ENCODE measurements at regions not wholly inside any gene's neighbourhood (a gene's known extent, or its start where the extent isn't known, plus 50 kb on each side); places are given as distances from the start of the nearest gene placed in this dataset.

DNA sequence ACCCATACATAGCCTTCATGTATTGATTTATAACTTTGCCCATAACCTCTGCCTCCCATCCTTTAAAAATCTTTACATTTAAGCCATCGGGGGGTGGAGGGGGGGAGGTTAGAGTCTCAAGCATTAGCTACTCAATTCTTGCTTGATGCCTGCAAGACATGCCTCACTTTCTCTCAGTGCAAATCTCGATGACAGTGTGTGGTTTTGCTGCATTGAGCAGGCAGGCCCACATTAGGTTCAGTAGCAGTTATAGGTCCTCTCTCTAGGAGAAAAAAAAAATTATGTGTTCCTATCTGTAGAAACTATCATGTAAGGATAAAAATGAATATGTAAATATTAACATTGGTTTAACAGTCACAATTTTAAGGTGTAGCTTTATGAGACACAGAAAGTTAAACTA is 314.0 kb upstream of the ANO3 start:
- Histone ChIP-seq H3K9me3 (ENCODE audit: control insufficient read depth in 1 of 2, insufficient read depth in 1 of 2, low read depth in 1 of 2, low read length in 2 of 2) (no peaks in the 10 kb centered on the region; a peak in 2 of 4 replicates), H3K27me3 (ENCODE audit: insufficient read depth, low read length) (no peaks in the 10 kb centered on the region), H3K9me2 (ENCODE audit: insufficient read depth) (no peaks in the 10 kb centered on the region), H3K9ac (ENCODE audit: low read length) (no peak overlapping the region), H2AFZ (ENCODE audit: low read depth, low read length, poor library complexity, severe bottlenecking) (no peak overlapping the region), H3K4me2 (ENCODE audit: low read length) (no peak overlapping the region), H3K4me1 (ENCODE audit: control insufficient read depth in 1 of 2, insufficient read depth in 2 of 2, low read length in 2 of 2) (no peaks in the 10 kb centered on the region), H3K36me3 (ENCODE audit: control insufficient read depth in 1 of 2, insufficient read depth in 2 of 2, low read length in 2 of 2) (no peaks in the 10 kb centered on the region), H4K20me1 (ENCODE audit: insufficient read depth) (no peaks in the 10 kb centered on the region), H3K27ac (ENCODE audit: low read depth, low read length) (no peak overlapping the region), H3K4me3 (replicated peaks in 1 of 2; ENCODE audit: low read depth in 1 of 2, low read length in 2 of 2) (no peak overlapping the region), H3K79me2 (ENCODE audit: insufficient read depth, low read length) (no peaks in the 10 kb centered on the region)
- intact Hi-C loops (cut with micrococcal nuclease), result no loop called here
- DNase-seq (ENCODE audit: low read depth, low spot score), result no peak
- TF ChIP-seq FOSL1 (IDR thresholded peaks at IDR 0.05; ENCODE audit: low read depth) (no peak), SIN3A (IDR thresholded peaks at IDR 0.05; ENCODE audit: low read depth) (no peak), ZBTB33 (IDR thresholded peaks at IDR 0.05; ENCODE audit: extremely low read depth, insufficient replicate concordance, low read length) (no peak), CEBPB (IDR thresholded peaks at IDR 0.05; ENCODE audit: low read depth) (no peak), ZNF274 (IDR thresholded peaks at IDR 0.05; ENCODE audit: low read depth, low read length) (no peak), ATF3 (IDR thresholded peaks at IDR 0.05) (no peak), ELF1 (IDR thresholded peaks at IDR 0.05; ENCODE audit: borderline replicate concordance, low read depth) (no peak), YY1 (IDR thresholded peaks at IDR 0.05; ENCODE audit: extremely low read depth, insufficient replicate concordance, low read depth, low read length) (no peak)
- RAD21 ChIA-PET (ENCODE audit: low non-redundant PET in 1 of 2, low total read pairs in 2 of 2, uncharacterized antibody in 2 of 2, unreplicated experiment in 2 of 2), result no interaction called here
- POLR2A ChIA-PET, result no interaction called here
- ATAC-seq, result no peak
- BruUV-seq (replicated peaks), result no TSS peak
- CTCF ChIA-PET, result no interaction called here

GRCh38 chr11:26018336-26018735 is 313.6 kb upstream of the ANO3 start:
- Histone ChIP-seq H3K79me2 (ENCODE audit: insufficient read depth, low read length) (no peaks in the 10 kb centered on the region), H4K20me1 (ENCODE audit: insufficient read depth) (no peaks in the 10 kb centered on the region), H3K27me3 (ENCODE audit: insufficient read depth, low read length) (no peaks in the 10 kb centered on the region), H3K9me3 (ENCODE audit: control insufficient read depth in 1 of 2, insufficient read depth in 1 of 2, low read depth in 1 of 2, low read length in 2 of 2) (no peaks in the 10 kb centered on the region; a peak in 2 of 4 replicates), H3K9me2 (ENCODE audit: insufficient read depth) (no peaks in the 10 kb centered on the region), H3K9ac (ENCODE audit: low read length) (no peak overlapping the region), H3K4me2 (ENCODE audit: low read length) (no peak overlapping the region), H3K36me3 (ENCODE audit: control insufficient read depth in 1 of 2, insufficient read depth in 2 of 2, low read length in 2 of 2) (no peaks in the 10 kb centered on the region), H3K4me3 (replicated peaks in 1 of 2; ENCODE audit: low read depth in 1 of 2, low read length in 2 of 2) (no peak overlapping the region), H2AFZ (ENCODE audit: low read depth, low read length, poor library complexity, severe bottlenecking) (no peak overlapping the region), H3K4me1 (ENCODE audit: control insufficient read depth in 1 of 2, insufficient read depth in 2 of 2, low read length in 2 of 2) (no peaks in the 10 kb centered on the region), H3K27ac (ENCODE audit: low read depth, low read length) (no peak overlapping the region)
- no peak for ATAC-seq
- BruUV-seq (replicated peaks), result no TSS peak
- TF ChIP-seq TCF7L2 (IDR thresholded peaks at IDR 0.05; ENCODE audit: borderline replicate concordance, extremely low read depth, insufficient read depth, insufficient read length) (no peak), ZNF274 (IDR thresholded peaks at IDR 0.05; ENCODE audit: low read depth, low read length) (no peak), EZH2phosphoT487 (IDR thresholded peaks at IDR 0.05; ENCODE audit: borderline replicate concordance) (no peak)
- ChIA-PET CTCF (no interaction called here), RAD21 (ENCODE audit: low non-redundant PET in 1 of 2, low total read pairs in 2 of 2, uncharacterized antibody in 2 of 2, unreplicated experiment in 2 of 2) (no interaction called here), POLR2A (no interaction called here)
- intact Hi-C loops (cut with micrococcal nuclease), result no loop called here
- DNase-seq (ENCODE audit: low read depth, low spot score), result no peak

All from HCT116 (cell line).